ENCODE measurements at regions not wholly inside any gene's neighbourhood (a gene's known extent, or its start where the extent isn't known, plus 50 kb on each side); places are given as distances from the start of the nearest gene placed in this dataset.
"Not testable (repeated sequence)": the region's sequence is repeated elsewhere in the genome, so short reads cannot be mapped to it uniquely, and the experiment has no call there.

- no peaks in the 10 kb centered on the region for H3F3A ChIP-seq (ENCODE audit: control insufficient read depth, insufficient read depth)
Observed at GRCh38 chr11:21988477-21988876, 204.4 kb upstream of the ANO5 start.

GRCh38 chr11:22001803-22002202, 191.1 kb upstream of the ANO5 start:
- H3K4me2 ChIP-seq (ENCODE audit: low read length); H3K36me3 ChIP-seq (ENCODE audit: control insufficient read depth, low read length); H3K4me3 ChIP-seq (ENCODE audit: low read length); H3F3A ChIP-seq (ENCODE audit: control insufficient read depth, insufficient read depth); H3K9me3 ChIP-seq (ENCODE audit: control insufficient read depth, insufficient read depth, low read length); H3K27ac ChIP-seq (ENCODE audit: low read depth, low read length); H3K27me3 ChIP-seq (ENCODE audit: control insufficient read depth, low read length); H3K79me2 ChIP-seq (ENCODE audit: control insufficient read depth, low read length); H3K4me1 ChIP-seq (ENCODE audit: control insufficient read depth, low read length); H4K20me1 ChIP-seq (ENCODE audit: control insufficient read depth, insufficient read depth, low read depth, low read length); H3K9me2 ChIP-seq (replicated peaks; ENCODE audit: control insufficient read depth, low read length): not testable (repeated sequence)

More at GRCh38 chr11:21988477-21988876, 204.4 kb upstream of the ANO5 start:
- Histone ChIP-seq H3K9me2 (replicated peaks; ENCODE audit: control insufficient read depth, low read length) (no peaks in the 10 kb centered on the region), H3K4me1 (ENCODE audit: control insufficient read depth, low read length) (no peaks in the 10 kb centered on the region), H3K79me2 (ENCODE audit: control insufficient read depth, low read length) (no peaks in the 10 kb centered on the region), H3K9me3 (ENCODE audit: control insufficient read depth, insufficient read depth, low read length) (no peaks in the 10 kb centered on the region), H3K36me3 (ENCODE audit: control insufficient read depth, low read length) (no peaks in the 10 kb centered on the region), H4K20me1 (ENCODE audit: control insufficient read depth, insufficient read depth, low read depth, low read length) (no peaks in the 10 kb centered on the region), H3K4me2 (ENCODE audit: low read length) (no peak overlapping the region), H3K4me3 (ENCODE audit: low read length) (no peak overlapping the region), H3K27ac (ENCODE audit: low read depth, low read length) (no peak overlapping the region), H3K27me3 (ENCODE audit: control insufficient read depth, low read length) (no peaks in the 10 kb centered on the region)
- TF ChIP-seq, protein P1, sequence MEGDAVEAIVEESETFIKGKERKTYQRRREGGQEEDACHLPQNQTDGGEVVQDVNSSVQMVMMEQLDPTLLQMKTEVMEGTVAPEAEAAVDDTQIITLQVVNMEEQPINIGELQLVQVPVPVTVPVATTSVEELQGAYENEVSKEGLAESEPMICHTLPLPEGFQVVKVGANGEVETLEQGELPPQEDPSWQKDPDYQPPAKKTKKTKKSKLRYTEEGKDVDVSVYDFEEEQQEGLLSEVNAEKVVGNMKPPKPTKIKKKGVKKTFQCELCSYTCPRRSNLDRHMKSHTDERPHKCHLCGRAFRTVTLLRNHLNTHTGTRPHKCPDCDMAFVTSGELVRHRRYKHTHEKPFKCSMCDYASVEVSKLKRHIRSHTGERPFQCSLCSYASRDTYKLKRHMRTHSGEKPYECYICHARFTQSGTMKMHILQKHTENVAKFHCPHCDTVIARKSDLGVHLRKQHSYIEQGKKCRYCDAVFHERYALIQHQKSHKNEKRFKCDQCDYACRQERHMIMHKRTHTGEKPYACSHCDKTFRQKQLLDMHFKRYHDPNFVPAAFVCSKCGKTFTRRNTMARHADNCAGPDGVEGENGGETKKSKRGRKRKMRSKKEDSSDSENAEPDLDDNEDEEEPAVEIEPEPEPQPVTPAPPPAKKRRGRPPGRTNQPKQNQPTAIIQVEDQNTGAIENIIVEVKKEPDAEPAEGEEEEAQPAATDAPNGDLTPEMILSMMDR (IDR thresholded peaks at IDR 0.05; ENCODE audit: low read depth, low read length, poor library complexity, severe bottlenecking) = no peak
- no peak for TF ChIP-seq EZH2phosphoT487 (IDR thresholded peaks at IDR 0.05; ENCODE audit: borderline replicate concordance, low read length)

DNA sequence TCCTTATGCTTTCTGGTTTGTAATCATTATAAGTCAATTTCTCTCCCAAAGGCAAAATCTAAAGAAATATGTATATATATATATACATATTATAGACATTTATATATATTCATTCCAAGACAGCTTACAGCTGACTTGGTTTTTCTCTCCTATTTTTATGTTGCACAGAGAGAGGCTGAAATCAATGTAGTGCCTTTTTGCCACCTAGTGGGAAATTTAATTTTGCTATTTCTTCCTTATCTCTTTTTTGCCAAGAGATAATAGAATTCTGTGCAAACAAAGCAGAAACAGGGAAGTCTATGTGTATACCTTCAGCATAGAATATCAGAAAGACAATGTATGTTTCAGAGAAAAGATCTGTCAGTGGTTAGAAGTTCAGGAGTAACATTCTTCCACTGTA, 186.0 kb upstream of the ANO5 start:
- TF ChIP-seq, protein P1 (IDR thresholded peaks at IDR 0.05; ENCODE audit: low read depth, low read length, poor library complexity, severe bottlenecking) = no peak
- TF ChIP-seq EZH2phosphoT487 (IDR thresholded peaks at IDR 0.05; ENCODE audit: borderline replicate concordance, low read length) = no peak
- no peak overlapping the region for H3K27ac ChIP-seq (ENCODE audit: low read depth, low read length)
- H3K4me2 ChIP-seq (ENCODE audit: low read length) = no peak overlapping the region
- H3K36me3 ChIP-seq (ENCODE audit: control insufficient read depth, low read length) = no peaks in the 10 kb centered on the region
- H3K79me2 ChIP-seq (ENCODE audit: control insufficient read depth, low read length) = no peaks in the 10 kb centered on the region
- no peaks in the 10 kb centered on the region; the same call in 1 of the 2 replicates for H3K9me3 ChIP-seq (ENCODE audit: control insufficient read depth, insufficient read depth, low read length)
- no peaks in the 10 kb centered on the region for H3F3A ChIP-seq (ENCODE audit: control insufficient read depth, insufficient read depth)
- no peaks in the 10 kb centered on the region for H4K20me1 ChIP-seq (ENCODE audit: control insufficient read depth, insufficient read depth, low read depth, low read length)
- H3K4me1 ChIP-seq (ENCODE audit: control insufficient read depth, low read length) = no peaks in the 10 kb centered on the region
- H3K4me3 ChIP-seq (ENCODE audit: low read length) = no peak overlapping the region
- no peaks in the 10 kb centered on the region for H3K9me2 ChIP-seq (replicated peaks; ENCODE audit: control insufficient read depth, low read length)
- H3K27me3 ChIP-seq (ENCODE audit: control insufficient read depth, low read length) = no peaks in the 10 kb centered on the region

DNA sequence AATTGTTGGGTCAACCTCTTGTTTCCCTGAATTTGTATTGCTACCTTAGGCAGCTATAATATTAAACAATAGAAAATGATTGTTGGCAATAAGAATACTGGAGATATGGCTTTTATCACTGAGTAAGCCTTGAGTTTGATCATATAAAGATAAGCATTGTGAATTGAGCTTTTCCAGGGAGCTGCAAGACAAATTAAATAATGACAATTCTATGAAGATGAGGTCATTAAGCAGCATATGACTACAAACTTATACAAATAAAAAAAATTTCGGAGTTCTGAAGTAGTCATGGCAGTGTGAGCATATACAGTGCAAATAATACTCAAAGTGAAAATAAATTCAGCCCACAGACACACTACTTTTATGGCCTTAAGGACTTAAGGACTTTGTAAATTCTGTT, 161.1 kb upstream of the ANO5 start:
- no peaks in the 10 kb centered on the region for H3K27me3 ChIP-seq (ENCODE audit: control insufficient read depth, low read length)
- no peaks in the 10 kb centered on the region for H3K79me2 ChIP-seq (ENCODE audit: control insufficient read depth, low read length)
- no peak overlapping the region for H3K4me2 ChIP-seq (ENCODE audit: low read length)
- no peak overlapping the region for H3K27ac ChIP-seq (ENCODE audit: low read depth, low read length)
- H3K4me1 ChIP-seq (ENCODE audit: control insufficient read depth, low read length) = no peaks in the 10 kb centered on the region
- no peak for TF ChIP-seq EZH2phosphoT487 (IDR thresholded peaks at IDR 0.05; ENCODE audit: borderline replicate concordance, low read length)
- TF ChIP-seq, protein P1 (IDR thresholded peaks at IDR 0.05; ENCODE audit: low read depth, low read length, poor library complexity, severe bottlenecking) = no peak
- no peaks in the 10 kb centered on the region for H3K9me2 ChIP-seq (replicated peaks; ENCODE audit: control insufficient read depth, low read length)
- H3K4me3 ChIP-seq (ENCODE audit: low read length) = no peak overlapping the region
- H4K20me1 ChIP-seq (ENCODE audit: control insufficient read depth, insufficient read depth, low read depth, low read length) = no peaks in the 10 kb centered on the region
- no peaks in the 10 kb centered on the region for H3F3A ChIP-seq (ENCODE audit: control insufficient read depth, insufficient read depth)
- H3K36me3 ChIP-seq (ENCODE audit: control insufficient read depth, low read length) = no peaks in the 10 kb centered on the region
- no peaks in the 10 kb centered on the region for H3K9me3 ChIP-seq (ENCODE audit: control insufficient read depth, insufficient read depth, low read length)
